ENCODE measurements at regions not wholly inside any gene's neighbourhood (a gene's known extent, or its start where the extent isn't known, plus 50 kb on each side); places are given as distances from the start of the nearest gene placed in this dataset.
"Not testable (repeated sequence)": the region's sequence is repeated elsewhere in the genome, so short reads cannot be mapped to it uniquely, and the experiment has no call there.

DNA sequence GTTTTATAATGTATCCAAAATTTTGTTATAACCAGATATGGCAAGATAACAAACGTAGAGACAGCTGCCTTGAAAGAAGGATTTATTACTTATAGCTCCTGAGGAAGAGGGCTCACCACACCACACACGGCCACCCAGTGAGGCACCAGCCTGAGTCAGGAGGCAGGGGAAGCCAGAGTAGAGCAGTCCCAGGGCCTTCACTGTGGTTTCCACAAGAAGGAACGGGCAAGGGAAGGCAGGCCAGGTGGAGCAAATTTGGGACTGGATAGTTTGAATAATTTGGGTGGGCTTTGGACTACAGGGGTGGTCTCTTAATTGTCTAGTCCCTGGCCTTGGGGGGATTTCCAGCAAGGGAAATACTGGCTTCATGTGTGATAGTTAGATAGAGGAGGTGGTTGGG is 72.5 kb downstream of the RRAGC start:
- in situ Hi-C loops (cut with HindIII; ENCODE audit: low pct_unique_long_range_greater_than_20kb, low sequenced_read_pairs) = no loop called here

DNA sequence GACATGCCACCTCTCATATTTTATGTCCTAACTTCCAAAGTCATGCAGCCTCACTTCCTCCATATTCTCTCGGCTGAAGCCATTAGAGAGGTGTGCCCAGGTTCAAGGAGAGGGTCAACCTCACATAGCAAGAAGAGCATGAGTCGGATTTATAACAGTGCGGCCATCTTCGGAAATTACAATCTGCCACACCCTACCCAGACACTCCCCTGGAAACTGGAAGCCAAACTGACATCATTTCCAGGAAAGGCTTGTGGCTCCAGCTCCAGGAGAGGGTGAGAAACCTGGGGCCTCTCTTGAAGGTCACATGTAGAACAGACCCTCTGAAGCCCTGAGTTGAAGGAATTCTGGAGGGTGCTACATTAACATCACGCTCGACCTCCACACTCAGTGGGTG is 73.5 kb downstream of the RRAGC start:
- in situ Hi-C loops (cut with HindIII; ENCODE audit: low pct_unique_long_range_greater_than_20kb, low sequenced_read_pairs) = no loop called here
- DNase-seq (ENCODE audit: low read depth) = no peak

More for the DNA sequence above, 72.5 kb downstream of the RRAGC start:
- no peak for DNase-seq (ENCODE audit: low read depth)

DNA sequence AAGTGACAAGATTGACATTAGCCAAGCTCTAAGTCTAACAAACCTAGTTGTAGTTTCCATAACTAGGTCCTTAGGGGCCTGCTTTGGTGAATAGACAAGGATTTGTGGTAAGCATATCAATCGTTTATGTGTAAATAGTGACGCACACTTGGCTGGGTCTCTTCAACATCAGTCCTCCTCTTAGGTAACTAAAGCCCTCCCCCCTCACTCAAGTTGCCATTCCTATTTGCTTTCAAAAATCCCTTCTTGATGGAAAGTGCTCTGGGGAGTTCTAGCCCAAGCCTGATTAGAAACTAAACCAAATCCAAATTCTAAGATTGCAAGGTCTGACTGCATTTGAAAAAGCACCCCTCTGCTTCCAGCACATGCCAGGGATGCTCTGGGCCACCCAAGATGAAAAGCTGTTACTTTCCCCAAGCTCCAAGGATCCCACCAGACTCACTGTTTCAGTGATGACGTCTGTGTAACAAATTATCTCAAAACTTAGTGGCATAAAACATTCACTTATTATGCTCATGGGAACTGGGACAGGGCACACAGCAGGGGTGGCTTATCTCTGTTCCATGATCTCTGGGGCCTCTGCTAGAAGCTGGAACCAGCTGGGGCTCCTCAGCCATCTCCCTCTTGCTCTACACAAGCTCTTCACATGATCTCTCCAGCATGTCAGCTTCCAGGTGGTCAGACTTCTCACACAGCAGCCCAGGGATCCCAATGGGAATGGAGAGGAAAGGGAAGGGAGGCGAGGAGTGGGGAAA is 74.1 kb downstream of the RRAGC start:
- no peak for DNase-seq (ENCODE audit: low read depth)
- in situ Hi-C loops (cut with HindIII; ENCODE audit: low pct_unique_long_range_greater_than_20kb, low sequenced_read_pairs) = no loop called here

DNA sequence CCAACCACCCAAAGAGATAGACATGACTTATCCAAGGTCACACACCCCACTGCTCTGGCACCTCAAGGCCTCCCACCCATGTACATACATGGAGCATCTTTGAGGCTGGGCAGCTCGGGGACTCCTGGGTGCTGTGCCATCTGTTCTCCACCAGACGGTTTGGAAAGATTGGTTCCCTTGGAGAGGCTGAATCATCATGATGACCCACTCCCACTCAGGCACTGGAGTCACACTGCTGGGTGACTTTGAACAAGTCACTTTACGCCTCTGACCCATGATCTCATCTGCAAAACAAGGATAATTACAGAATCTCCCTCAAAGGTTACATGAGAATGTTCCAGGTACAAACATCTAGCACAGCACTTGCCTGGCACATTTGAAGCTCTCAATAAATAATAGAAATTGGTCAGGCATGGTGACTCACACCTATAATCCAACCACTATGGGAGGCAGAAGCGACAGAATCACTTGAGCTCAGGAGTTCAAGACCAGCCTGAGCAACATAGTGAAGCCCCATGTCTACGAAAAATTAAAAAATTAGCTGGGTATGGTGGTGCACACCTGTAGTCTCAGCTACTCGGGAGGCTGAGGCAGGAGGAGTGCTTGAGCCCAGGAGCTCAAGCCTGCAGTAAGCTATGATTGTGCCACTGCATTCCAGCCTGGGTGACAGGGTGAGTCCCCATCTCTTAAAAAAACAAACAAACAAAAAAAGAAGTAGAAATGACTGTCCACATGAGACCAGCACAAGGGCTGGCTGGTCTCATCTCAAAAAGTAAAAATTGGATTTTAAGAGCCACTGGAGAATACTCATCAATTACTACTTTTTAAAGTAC is 74.9 kb downstream of the RRAGC start:
- peak; percentile 39 for DNase-seq (ENCODE audit: low read depth)
- in situ Hi-C loops (cut with HindIII; ENCODE audit: low pct_unique_long_range_greater_than_20kb, low sequenced_read_pairs) = no loop called here

DNA sequence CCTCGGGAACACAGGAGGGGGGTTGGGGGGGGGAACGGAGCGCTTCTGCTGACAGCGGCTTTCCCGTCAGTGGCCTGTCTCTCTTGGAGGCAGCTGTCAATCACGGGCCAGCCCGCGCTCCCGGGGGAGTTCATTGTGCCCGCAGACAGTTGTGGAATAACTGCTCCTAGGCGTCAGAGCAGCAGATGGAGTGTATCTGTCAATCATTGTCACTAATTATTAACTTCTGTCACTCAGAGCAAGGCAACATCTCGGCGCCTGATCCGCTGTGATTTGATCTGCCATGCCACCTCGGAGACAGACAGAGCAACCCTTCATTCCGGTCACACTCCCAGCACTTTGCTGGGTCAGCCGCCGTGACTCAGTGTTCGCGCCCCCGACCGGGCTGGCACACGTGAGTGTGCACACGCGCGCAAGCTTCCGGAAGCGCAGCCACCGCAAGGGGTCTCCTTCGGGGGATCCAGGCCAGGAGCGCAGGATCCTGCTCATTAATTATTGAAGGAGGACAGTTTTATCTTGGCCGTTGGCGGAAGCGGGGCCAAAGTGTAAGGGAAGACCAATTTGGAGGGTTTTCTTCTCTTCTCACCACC is 75.8 kb downstream of the RRAGC start:
- DNase-seq (ENCODE audit: low read depth) = peak; percentile 82
- in situ Hi-C loops (cut with HindIII; ENCODE audit: low pct_unique_long_range_greater_than_20kb, low sequenced_read_pairs) = no loop called here

DNA sequence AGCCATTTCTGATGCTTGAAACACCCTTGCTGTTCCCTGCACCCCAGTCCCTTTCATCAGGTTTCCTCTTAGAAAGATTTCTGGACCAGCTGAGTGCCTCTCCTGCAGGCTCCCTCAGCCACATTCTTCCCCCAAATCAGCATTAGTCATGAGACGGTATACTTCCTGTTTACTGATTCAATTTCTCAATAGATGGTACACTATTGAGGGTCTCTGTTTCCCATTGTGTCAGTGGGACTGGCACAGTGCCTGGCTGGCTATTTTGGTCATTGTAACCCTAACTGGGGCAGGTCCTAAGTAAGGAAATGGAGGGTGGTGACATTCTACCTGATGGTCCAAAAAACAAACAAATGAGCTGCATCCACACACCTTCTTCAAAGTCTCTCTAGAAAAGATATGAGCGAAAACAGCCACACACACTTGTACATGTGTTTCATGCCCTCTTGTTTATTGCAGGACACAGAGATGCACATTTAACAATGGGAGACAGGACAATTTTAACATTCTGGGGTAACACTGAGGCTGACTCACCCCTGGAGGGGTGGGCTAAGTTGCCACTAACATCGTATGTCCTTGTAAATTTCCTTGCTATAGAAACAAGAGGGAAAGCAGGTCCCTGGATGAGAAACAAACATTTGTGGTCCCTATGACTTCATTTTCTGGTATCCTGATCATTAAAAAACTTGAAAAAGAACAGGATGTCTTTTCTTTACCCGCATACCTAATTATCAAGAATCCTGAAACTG is 77.5 kb downstream of the RRAGC start:
- no peak for DNase-seq (ENCODE audit: low read depth)
- in situ Hi-C loops (cut with HindIII; ENCODE audit: low pct_unique_long_range_greater_than_20kb, low sequenced_read_pairs) = no loop called here

DNA sequence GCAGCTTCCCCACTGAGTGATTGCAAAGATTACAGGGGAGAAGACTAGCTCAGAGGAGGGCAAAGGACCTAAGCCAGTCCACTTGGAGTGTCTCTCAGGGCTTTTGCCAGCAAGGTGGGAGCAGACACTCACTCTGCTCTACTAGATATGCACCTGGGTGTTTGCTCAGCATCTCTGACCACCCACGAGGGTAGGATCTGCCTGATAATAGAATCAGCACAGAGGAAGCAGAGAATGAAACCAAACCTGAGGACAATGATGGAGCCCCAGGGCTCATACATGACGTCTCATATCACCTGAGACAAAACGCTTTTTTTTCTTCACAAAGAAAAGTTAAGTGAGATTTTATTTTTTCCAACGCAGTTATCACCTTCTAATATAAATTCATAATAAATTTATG is 79.4 kb downstream of the RRAGC start:
- in situ Hi-C loops (cut with HindIII; ENCODE audit: low pct_unique_long_range_greater_than_20kb, low sequenced_read_pairs) = no loop called here
- DNase-seq (ENCODE audit: low read depth) = no peak

DNA sequence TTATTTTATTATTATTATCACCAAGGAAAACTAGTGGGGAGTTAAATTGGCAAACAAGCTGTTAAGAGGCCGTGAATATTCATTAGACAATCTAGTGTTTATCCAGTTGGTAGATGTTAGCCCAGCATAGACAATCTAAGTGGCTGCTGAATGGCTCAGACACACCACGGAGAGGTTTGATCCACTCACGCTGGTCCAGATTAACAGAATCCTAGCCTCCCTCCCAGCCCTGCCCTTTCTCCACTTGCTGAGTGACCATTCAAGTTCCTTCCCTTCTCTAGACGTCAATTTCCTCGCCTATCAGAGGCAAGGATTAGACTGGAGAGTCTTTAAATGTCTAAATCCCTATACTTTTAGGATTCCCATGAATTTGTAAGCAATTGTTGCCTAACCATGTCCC is 80.1 kb downstream of the RRAGC start:
- in situ Hi-C loops (cut with HindIII; ENCODE audit: low pct_unique_long_range_greater_than_20kb, low sequenced_read_pairs) = no loop called here
- DNase-seq (ENCODE audit: low read depth) = no peak

DNA sequence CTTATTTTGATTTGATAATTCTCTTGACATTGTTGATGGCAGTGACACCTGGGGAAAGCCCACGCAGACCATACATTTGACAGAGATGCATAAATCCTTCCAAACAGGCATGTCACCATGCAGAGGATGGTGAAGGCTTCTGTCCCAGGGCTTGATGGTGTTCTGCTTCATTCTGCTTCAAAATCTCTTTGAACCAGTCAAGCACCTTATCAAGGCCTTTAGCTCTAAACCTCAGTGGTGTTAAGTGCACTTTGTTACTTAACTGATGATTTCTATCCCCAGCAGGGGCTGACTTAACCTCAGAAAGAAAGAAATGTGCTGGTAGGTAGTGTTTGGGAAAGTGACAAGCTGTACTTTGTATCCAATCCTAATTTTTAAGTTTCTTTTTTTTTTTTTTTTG is 81.1 kb downstream of the RRAGC start:
- no peak for DNase-seq (ENCODE audit: low read depth)
- in situ Hi-C loops (cut with HindIII; ENCODE audit: low pct_unique_long_range_greater_than_20kb, low sequenced_read_pairs) = no loop called here

DNA sequence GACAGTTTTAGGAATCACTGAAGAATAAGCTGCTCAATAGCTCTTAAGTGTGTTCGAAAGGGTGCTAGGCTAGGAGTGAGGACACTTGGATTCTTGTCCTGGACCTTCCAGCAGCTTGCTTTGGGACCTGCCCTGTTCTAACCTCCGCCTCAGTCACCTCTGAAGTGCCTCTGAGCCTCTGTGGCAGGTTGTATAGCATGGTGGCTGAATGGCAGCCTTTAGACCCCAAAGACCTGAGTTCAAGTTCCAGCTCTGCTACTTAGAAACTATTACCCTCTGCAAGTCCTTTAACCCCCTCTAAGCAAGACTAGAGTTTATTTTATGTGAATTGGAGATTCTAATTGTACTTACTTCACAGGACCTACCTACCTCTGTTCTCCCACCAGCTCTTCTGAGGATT is 81.5 kb downstream of the RRAGC start:
- DNase-seq (ENCODE audit: low read depth) = no peak
- in situ Hi-C loops (cut with HindIII; ENCODE audit: low pct_unique_long_range_greater_than_20kb, low sequenced_read_pairs) = no loop called here

DNA sequence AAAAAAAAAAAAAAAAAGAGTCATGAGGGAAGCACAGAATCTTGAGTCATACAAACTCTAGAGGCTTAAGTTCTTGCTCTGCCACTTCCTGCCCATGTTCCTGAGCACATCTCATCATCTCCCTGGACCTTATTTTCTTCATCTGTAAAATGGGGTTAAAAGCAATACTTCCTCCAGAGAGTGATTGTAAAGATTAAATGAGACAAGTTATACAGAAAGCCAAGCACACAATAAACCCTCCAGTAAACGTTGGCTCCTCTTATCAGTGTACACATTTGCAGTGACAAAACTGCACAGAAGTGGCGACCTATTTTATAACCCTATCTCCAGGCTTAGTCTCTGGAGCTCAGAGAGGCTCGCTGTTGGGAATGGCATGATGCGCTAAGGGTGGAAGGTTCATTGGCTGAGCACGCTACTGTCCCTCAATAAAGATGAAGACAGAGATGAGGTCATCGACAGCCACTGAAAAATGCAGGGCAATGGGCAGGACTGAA is 82.1 kb downstream of the RRAGC start:
- in situ Hi-C loops (cut with HindIII; ENCODE audit: low pct_unique_long_range_greater_than_20kb, low sequenced_read_pairs) = no loop called here
- no peak for DNase-seq (ENCODE audit: low read depth)

DNA sequence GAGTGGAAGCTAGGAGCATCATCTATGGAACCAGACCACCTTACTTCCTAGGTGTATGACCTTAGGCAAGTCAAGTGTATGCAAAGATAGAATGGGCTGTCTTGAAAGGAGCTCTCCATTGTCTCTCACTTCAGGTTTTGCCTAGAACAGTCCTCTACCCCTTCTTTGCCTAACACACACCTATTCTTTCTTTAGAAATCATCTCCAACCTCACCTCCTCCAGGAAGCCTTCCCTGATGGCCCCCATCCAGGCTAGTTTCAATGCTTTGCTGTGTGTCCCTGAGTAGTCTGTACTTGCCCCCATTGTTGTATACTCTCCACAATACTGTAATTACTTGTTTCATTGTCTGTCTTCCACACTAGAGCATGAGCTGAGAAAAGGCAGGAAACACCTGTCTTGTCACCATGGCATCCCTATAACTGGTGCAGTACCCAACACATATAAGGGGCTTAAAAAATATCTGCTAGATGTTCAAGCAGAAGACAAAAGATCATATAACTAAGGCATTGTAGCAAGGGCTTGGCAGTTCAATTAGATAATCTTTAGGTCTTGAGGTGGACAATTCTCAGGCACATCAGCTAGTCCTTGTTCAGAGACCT is 83.0 kb downstream of the RRAGC start:
- in situ Hi-C loops (cut with HindIII; ENCODE audit: low pct_unique_long_range_greater_than_20kb, low sequenced_read_pairs) = no loop called here
- no peak for DNase-seq (ENCODE audit: low read depth)

DNA sequence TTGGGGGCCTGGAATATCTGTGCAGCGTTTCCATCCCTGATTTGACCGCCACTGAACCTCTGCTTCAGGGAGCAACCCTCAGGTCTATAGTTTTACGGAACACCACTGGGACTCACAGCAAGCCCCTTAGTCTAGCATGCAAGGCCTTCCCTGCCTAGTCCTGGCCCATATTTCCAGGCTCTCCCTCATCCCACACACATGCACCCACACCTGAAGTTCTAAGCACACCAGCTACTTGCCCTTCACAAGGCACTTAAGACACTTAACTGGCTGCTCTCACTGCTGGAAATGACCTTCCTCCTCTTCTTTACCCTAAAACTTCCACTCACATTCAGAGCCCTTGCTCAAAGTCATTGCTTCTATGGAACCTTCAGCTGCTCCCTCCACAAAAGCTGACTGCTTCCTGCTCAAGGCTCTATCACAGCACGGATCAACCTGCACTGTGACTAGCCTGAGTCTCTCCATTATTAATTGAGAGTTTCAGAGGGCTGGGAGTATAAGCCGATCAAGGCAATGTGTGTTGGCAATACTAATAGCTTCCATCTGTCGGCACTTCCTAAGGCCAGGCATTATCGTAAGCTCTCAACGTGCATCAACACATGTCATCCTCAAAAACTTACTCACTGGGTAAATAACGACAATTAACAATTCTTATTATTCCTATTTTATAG is 84.3 kb downstream of the RRAGC start:
- no peak for DNase-seq (ENCODE audit: low read depth)
- in situ Hi-C loops (cut with HindIII; ENCODE audit: low pct_unique_long_range_greater_than_20kb, low sequenced_read_pairs) = no loop called here

DNA sequence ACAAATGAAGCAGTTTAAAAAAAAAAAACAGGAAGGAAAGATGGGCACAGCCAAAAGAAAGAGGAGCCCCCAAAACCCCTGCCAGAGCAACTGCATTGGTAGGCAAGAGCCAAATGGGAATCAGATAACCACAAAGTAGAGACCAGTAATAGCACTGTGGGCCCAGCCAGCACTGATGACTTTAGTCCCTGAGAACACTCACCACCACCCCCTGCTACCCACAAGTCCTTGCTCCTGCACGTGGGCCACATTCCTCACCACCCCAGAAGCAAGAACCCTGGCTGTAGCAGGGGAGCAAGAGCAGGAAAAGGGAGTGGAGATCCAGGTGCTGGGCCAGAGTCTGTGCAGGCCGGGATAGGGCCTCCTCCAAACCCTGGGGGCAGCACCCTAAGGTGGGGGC is 86.1 kb downstream of the RRAGC start:
- DNase-seq (ENCODE audit: low read depth) = no peak
- in situ Hi-C loops (cut with HindIII; ENCODE audit: low pct_unique_long_range_greater_than_20kb, low sequenced_read_pairs) = no loop called here

DNA sequence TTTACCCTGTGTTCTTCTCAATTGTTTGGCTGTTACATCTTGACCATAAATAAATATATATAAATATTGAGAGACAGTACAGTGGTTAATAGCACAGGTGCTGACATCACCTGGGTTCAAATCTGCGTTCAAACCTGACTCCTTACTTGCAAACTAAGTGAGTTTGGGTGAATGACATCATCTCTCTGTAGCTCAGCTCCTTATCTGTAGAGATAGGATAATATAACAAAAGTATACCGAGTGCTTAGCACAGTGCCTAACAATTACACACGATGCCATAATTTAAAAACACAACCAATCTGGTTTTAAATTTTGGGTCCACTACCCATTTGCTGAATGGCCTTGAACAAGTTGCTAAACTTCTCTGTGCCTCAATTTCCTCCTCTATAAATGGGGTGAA is 86.6 kb downstream of the RRAGC start:
- no peak for DNase-seq (ENCODE audit: low read depth)

DNA sequence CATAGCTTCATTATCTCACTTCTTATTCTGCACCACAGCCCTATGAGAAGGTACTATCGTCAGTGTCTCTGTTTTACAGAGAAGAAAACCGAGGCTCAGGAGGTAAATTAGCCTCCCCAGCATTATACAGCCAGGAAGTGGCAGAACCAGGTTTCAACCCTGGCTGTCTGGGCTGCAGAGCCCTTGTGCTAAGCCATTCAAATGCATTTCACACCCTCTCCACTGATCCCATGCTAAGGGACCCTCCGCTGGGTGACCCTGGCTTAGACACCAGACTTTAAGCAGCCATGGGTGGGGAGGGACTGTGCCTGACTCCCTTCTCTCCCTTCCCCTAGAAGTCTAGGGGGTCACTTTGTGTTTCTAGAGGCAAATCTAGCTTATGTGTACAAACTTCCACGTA is 87.5 kb downstream of the RRAGC start:
- DNase-seq (ENCODE audit: low read depth) = no peak
- in situ Hi-C loops (cut with HindIII; ENCODE audit: low pct_unique_long_range_greater_than_20kb, low sequenced_read_pairs) = no loop called here

More for the DNA sequence above, 86.6 kb downstream of the RRAGC start:
- in situ Hi-C loops (cut with HindIII; ENCODE audit: low pct_unique_long_range_greater_than_20kb, low sequenced_read_pairs) = no loop called here

DNA sequence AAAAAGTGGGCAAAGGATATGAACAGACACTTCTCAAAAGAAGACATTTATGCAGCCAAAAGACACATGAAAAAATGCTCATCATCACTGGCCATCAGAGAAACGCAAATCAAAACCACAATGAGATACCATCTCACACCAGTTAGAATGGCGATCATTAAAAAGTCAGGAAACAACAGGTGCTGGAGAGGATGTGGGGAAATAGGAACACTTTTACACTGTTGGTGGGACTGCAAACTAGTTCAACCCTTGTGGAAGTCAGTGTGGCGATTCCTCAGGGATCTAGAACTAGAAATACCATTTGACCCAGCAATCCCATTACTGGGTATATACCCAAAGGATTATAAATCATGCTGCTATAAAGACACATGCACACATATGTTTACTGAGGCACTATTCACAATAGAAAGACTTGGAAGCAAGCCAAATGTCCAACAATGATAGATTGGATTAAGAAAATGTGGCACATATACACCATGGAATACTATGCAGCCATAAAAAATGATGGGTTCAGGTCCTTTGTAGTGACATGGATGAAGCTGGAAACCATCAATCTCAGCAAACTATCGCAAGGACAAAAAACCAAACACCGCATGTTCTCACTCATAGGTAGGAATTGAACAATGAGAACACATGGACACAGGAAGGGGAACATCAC is 88.9 kb downstream of the RRAGC start:
- in situ Hi-C loops (cut with HindIII; ENCODE audit: low pct_unique_long_range_greater_than_20kb, low sequenced_read_pairs); DNase-seq (ENCODE audit: low read depth): not testable (repeated sequence)
